PFSK-1 (cell line): ENCODE measurements at regions not wholly inside any gene's neighbourhood (a gene's known extent, or its start where the extent isn't known, plus 50 kb on each side); places are given as distances from the start of the nearest gene placed in this dataset.

ENCODE experiments used
- FOXP2 ChIP-seq: optimal IDR thresholded peaks from 2 replicates; pipeline ENCODE3; 2011; ENCODE audit warnings: borderline replicate concordance, control low read depth, inconsistent platforms; ENCODE audit not compliant: insufficient read depth; ENCODE audit errors: extremely low read length, extremely low read depth
- POLR2AphosphoS5 ChIP-seq: IDR thresholded peaks from 2 replicates; pipeline ENCODE4 v1.6.1; 2012; ENCODE audit warnings: low read depth, mild to moderate bottlenecking, control low read depth, low read length, moderate library complexity
- REST ChIP-seq, 2 experiments: IDR thresholded peaks; 2 replicates each; pipeline versions ENCODE4 v1.6.1 to v1.8.0; 2011 to 2012; ENCODE audit warnings: low read depth in 2 of 2, low read length in 2 of 2, control low read depth in 1 of 2, inconsistent platforms in 1 of 2, mild to moderate bottlenecking in 1 of 2, moderate library complexity in 1 of 2; ENCODE audit not compliant: insufficient read depth in 1 of 2
- SIN3A ChIP-seq: IDR thresholded peaks from 2 replicates; pipeline ENCODE4 v1.6.1; 2012; ENCODE audit warnings: mild to moderate bottlenecking, low read length, moderate library complexity, borderline replicate concordance; ENCODE audit not compliant: insufficient read depth
- TAF1 ChIP-seq: IDR thresholded peaks from 2 replicates; pipeline ENCODE4 v1.6.1; 2012; ENCODE audit warnings: low read length, control low read depth, borderline replicate concordance; ENCODE audit not compliant: insufficient read depth

GRCh38 chr4:66767442-66767841, 777.9 kb downstream of the CENPC start:
- TF ChIP-seq POLR2AphosphoS5 (no peak), TAF1 (no peak), SIN3A (no peak), FOXP2 (no peak), REST (IDR thresholded peaks at IDR 0.05; ENCODE audit: insufficient read depth in 1 of 2, low read depth in 2 of 2, low read length in 2 of 2) (no peak)

GRCh38 chr4:66766557-66766956, 778.7 kb downstream of the CENPC start:
- no peak for TF ChIP-seq REST (IDR thresholded peaks at IDR 0.05; ENCODE audit: insufficient read depth in 1 of 2, low read depth in 2 of 2, low read length in 2 of 2)
- TF ChIP-seq FOXP2 = no peak
- TF ChIP-seq POLR2AphosphoS5 = no peak
- TF ChIP-seq SIN3A = no peak
- no peak for TF ChIP-seq TAF1

- TF ChIP-seq SIN3A = no peak
- no peak for TF ChIP-seq REST (IDR thresholded peaks at IDR 0.05; ENCODE audit: insufficient read depth in 1 of 2, low read depth in 2 of 2, low read length in 2 of 2)
- no peak for TF ChIP-seq POLR2AphosphoS5
- TF ChIP-seq FOXP2 = no peak
- no peak for TF ChIP-seq TAF1
Measured at GRCh38 chr4:66750273-66750672, 795.0 kb downstream of the CENPC start.

GRCh38 chr4:66741081-66741480, 804.2 kb downstream of the CENPC start:
- no peak for TF ChIP-seq SIN3A
- no peak for TF ChIP-seq POLR2AphosphoS5

GRCh38 chr4:66736606-66737005, 808.7 kb downstream of the CENPC start:
- no peak for TF ChIP-seq SIN3A
- TF ChIP-seq FOXP2 = no peak
- TF ChIP-seq TAF1 = no peak
- no peak for TF ChIP-seq POLR2AphosphoS5
- no peak for TF ChIP-seq REST (IDR thresholded peaks at IDR 0.05; ENCODE audit: insufficient read depth in 1 of 2, low read depth in 2 of 2, low read length in 2 of 2)

- TF ChIP-seq SIN3A (no peak), FOXP2 (no peak), POLR2AphosphoS5 (no peak), REST (IDR thresholded peaks at IDR 0.05; ENCODE audit: insufficient read depth in 1 of 2, low read depth in 2 of 2, low read length in 2 of 2) (no peak)
Measured at GRCh38 chr4:66728280-66728679, 817.0 kb downstream of the CENPC start.
